ENCODE measurements at regions not wholly inside any gene's neighbourhood (a gene's known extent, or its start where the extent isn't known, plus 50 kb on each side); places are given as distances from the start of the nearest gene placed in this dataset.

DNA sequence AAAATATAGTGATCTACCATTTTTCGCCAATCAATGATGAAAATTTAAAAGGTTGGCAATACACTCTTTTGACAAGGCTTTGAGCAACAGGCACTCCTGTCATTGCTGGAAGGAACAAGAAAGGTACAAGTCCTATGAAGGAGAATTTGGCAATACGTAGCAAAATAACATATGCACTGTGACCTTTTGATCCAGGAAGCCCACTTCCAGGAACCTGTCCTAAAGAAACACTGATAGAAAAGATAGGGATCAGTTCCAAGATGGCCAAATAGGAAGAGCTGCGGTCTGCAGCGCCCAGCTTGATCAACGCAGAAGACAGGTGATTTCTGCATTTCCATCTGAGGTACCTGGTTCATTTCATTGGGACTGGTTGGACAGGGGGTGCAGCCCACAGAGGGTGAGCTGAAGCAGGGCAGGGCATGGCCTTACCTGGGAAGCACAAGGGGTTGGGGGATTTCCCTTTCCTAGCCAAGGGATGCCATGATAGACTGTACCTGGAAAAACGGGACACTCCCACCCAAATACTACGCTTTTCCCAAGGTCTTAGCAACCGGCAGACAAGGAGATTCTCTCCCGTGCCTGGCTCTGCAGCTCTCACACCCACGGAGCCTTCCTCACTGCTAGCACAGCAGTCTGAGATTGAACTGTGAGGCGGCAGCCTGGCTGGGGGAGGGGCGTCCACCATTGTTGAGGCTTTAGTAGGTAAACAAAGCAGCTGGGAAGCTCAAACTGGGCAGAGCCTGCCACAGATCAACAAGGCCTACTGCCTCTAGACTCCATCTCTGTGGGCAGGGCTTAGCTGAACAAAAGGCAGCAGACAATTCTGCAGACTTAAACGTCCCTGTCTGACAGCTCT, 69.7 kb upstream of the GALNT18 start:
- no peak for ATAC-seq (ENCODE audit: low FRiP score in 2 of 2)
- H3K9me3 ChIP-seq, result no peaks in the 10 kb centered on the region
- 49 to 65% methylated on average over 12 to 13 of the region's 13 CpGs for WGBS, 2 donors
- no peak overlapping the region for H3K27ac ChIP-seq
- H3K4me3 ChIP-seq, result no peak overlapping the region
- H3K4me1 ChIP-seq, result peaks cover 0 to 6% (median 1%) of the 10 kb centered on the region in 4 donors
- TF ChIP-seq, protein P1, sequence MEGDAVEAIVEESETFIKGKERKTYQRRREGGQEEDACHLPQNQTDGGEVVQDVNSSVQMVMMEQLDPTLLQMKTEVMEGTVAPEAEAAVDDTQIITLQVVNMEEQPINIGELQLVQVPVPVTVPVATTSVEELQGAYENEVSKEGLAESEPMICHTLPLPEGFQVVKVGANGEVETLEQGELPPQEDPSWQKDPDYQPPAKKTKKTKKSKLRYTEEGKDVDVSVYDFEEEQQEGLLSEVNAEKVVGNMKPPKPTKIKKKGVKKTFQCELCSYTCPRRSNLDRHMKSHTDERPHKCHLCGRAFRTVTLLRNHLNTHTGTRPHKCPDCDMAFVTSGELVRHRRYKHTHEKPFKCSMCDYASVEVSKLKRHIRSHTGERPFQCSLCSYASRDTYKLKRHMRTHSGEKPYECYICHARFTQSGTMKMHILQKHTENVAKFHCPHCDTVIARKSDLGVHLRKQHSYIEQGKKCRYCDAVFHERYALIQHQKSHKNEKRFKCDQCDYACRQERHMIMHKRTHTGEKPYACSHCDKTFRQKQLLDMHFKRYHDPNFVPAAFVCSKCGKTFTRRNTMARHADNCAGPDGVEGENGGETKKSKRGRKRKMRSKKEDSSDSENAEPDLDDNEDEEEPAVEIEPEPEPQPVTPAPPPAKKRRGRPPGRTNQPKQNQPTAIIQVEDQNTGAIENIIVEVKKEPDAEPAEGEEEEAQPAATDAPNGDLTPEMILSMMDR (IDR thresholded peaks at IDR 0.05), result no peak
- TF ChIP-seq POLR2A (IDR thresholded peaks at IDR 0.05) (no peak), POLR2AphosphoS5 (IDR thresholded peaks at IDR 0.05) (peak in 1 of 2 donors; percentile 26), EP300 (IDR thresholded peaks at IDR 0.05) (no peak)
- H3K36me3 ChIP-seq, result no peaks in the 10 kb centered on the region
- no peak for DNase-seq
- no peaks in the 10 kb centered on the region for H3K27me3 ChIP-seq

DNA sequence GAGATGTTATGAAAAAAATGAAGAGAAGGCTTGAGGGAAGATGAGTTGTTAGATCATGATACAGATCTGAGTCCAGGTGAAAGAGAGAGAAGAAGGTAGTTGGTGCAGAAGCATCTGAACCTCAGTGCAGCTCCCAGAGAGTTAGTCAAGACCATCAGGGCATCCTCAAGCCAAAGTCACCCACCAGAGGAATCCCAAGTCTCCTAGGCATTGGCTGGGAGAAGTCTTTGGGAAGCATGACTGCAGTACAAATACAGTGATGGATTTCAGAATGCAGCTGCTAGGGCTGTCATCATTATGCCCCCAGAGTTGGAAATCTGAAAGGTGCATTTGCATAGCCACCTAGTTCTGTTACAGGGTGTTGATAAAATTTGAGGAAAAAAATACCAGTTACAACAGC, 59.7 kb upstream of the GALNT18 start:
- no peaks in the 10 kb centered on the region for H3K36me3 ChIP-seq
- ATAC-seq (ENCODE audit: low FRiP score in 2 of 2) (no peak), DNase-seq (no peak)
- no peak overlapping the region for H3K4me3 ChIP-seq
- no peaks in the 10 kb centered on the region for H3K4me1 ChIP-seq
- no peak overlapping the region for H3K27ac ChIP-seq
- H3K27me3 ChIP-seq, result no peaks in the 10 kb centered on the region
- TF ChIP-seq, protein P1 (IDR thresholded peaks at IDR 0.05), result no peak
- TF ChIP-seq POLR2A (IDR thresholded peaks at IDR 0.05), result no peak
- TF ChIP-seq EP300 (IDR thresholded peaks at IDR 0.05), result no peak
- TF ChIP-seq POLR2AphosphoS5 (IDR thresholded peaks at IDR 0.05), result no peak
- H3K9me3 ChIP-seq, result no peaks in the 10 kb centered on the region

DNA sequence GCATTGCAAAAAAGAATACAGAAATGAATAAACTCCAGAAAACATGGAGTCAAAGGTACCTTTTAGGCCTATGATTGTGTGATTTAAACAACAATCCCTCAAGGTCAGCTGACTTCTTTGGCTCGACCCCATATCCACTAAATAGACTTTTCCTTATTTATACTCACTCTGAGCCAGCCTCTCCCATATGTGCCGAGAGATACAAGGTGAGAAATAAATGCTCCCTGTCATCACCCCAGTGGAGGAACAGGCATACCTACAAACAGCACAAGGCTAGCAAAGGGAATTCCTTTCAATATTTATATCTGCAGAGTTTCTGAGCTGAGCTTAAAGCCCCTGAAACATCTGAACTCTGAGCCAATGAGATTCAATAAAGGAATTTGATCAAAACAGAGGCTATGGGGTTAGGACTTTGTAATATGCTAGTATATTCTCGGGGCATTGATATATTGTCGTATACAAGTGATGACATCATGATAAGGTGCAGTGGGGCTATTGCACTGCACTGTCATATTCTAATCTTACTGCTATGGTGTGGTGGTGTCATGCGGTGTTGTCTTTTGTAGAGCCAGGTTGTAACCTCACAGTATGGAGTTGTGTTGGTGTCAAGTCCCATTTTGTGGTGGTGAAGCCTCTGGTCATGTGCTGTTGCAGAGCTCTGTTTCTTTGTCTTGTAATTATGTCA, 56.0 kb upstream of the GALNT18 start:
- ATAC-seq (ENCODE audit: low FRiP score in 2 of 2), result no peak
- no peaks in the 10 kb centered on the region for H3K36me3 ChIP-seq
- no peak for TF ChIP-seq EP300 (IDR thresholded peaks at IDR 0.05)
- no peak for TF ChIP-seq POLR2A (IDR thresholded peaks at IDR 0.05)
- TF ChIP-seq, protein P1 (IDR thresholded peaks at IDR 0.05), result no peak
- no peak for TF ChIP-seq POLR2AphosphoS5 (IDR thresholded peaks at IDR 0.05)
- no peak for DNase-seq
- WGBS, 2 donors, result 78 to 82% methylated on average over 5 of the region's 5 CpGs
- no peak overlapping the region for H3K4me3 ChIP-seq
- H3K9me3 ChIP-seq, result no peaks in the 10 kb centered on the region
- H3K27ac ChIP-seq, result no peak overlapping the region
- H3K4me1 ChIP-seq, result no peaks in the 10 kb centered on the region
- no peaks in the 10 kb centered on the region for H3K27me3 ChIP-seq

DNA sequence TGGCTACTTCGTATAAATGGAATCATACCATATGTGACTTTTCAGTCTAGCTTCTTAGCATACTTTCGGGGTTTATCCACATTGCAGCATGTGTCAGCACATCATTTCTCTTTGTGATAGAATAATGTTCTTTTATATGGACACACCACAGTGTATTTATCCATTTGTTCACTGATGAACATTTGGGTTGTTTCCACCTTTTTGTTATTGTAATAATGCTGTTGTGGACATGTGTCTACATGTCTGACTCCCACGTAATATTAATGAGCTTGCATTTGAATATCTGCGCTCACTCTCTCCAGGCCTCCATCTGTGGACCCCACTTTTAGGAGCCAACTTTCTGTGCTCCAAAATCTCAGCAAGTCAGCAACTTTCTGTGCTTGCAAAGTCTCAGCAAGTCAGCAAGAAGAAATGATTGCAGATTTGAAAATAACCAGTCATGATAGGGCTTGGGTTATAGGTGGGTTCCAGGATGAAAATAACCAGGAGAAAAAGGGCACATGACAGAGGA, 53.9 kb upstream of the GALNT18 start:
- ATAC-seq (ENCODE audit: low FRiP score in 2 of 2), result no peak
- no peak overlapping the region for H3K27ac ChIP-seq

More for the DNA sequence above, 53.9 kb upstream of the GALNT18 start:
- TF ChIP-seq POLR2AphosphoS5 (IDR thresholded peaks at IDR 0.05), result no peak
- TF ChIP-seq POLR2A (IDR thresholded peaks at IDR 0.05), result no peak
- TF ChIP-seq, protein P1 (IDR thresholded peaks at IDR 0.05), result no peak
- TF ChIP-seq EP300 (IDR thresholded peaks at IDR 0.05), result no peak
- Histone ChIP-seq H3K9me3 (no peaks in the 10 kb centered on the region), H3K4me3 (no peak overlapping the region), H3K4me1 (no peaks in the 10 kb centered on the region), H3K36me3 (no peaks in the 10 kb centered on the region), H3K27me3 (no peaks in the 10 kb centered on the region)
- 69 to 86% methylated on average over 4 of the region's 4 CpGs for WGBS, 2 donors
- no peak for DNase-seq
